HG03025 (cell line): ENCODE measurements at regions not wholly inside any gene's neighbourhood (a gene's known extent, or its start where the extent isn't known, plus 50 kb on each side); places are given as distances from the start of the nearest gene placed in this dataset.

Source experiments
- ATAC-seq: cut with Tn5 transposase; IDR thresholded peaks from one replicate; pipeline ENCODE4 v1.9.1; 2021; ENCODE audit warnings: mild to moderate bottlenecking, moderate library complexity; ENCODE audit not compliant: unreplicated experiment, low FRiP score

DNA sequence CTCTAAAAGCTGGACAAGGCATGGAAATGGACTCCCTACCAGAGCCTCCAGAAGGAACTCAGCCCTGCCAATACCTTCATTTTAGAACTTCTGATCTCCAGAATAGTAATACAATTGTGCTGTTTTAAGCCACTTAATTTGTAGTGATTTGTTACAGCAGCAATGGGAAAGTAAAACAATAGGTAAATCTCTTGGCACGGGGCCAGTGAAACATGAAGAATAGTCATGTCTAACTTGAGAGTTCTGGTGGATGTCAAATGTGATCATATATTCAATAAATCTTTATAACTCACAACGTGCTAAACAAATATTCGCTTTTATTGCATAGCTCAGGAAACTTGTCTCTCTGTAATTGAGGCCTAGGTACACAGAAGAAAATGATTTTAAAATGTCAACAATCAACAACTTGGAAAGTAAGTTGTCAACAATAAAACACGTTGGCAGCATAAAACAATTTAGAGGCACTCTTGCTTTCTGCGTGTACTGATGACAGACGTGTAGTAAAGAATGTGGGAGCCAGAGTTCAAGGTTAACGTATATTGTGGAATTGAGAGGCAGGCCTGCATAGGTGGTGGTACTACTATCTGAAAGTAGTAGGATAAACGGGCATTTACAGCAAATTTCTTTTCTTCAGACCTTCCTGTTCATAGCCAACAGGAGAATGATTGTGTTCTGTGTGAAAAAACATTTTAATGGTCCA, 140.5 kb upstream of the OPRM1 start:
- ATAC-seq: no peak

DNA sequence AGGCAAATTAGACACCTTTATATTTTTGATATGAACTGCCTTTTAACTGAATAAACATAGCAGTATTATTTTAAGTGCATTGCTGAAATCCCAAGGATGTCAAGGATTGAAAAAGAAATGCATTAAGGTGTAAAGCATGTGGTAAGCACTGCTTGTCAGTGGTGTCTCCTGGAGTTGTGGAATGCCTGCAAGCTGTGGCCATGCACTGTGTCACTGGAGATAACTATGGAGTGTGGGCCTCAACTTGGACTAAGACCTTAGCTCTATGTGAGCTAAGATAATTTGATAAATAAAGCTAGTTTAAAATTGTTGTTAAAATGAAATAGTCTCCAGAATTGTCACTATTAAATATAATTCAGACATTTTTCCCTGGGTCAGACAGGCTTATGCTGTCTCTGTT, 156.6 kb upstream of the OPRM1 start:
- ATAC-seq: no peak

DNA sequence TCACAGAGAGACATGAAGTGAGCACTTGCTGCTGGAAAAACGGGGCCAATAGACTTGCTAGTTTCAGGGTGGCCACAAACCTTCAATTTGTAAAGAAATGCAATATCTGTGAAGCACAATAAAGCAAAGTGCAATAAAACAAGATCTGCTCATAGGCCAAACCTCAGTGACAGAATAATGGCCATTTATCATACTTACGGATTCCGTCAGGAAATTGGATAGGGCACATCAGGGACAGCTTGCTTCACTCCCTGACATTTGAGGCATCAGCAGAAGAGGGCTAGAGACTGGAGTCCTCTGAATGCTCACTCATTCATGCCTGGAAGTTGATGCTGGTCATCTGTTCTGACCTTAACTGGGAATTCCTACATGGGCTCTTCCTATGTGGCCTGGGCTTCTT, 165.5 kb upstream of the OPRM1 start:
- ATAC-seq: no peak

GRCh38 chr6:153872946-153873345, 166.1 kb upstream of the OPRM1 start:
- ATAC-seq: no peak

GRCh38 chr6:153862927-153863326, 176.1 kb upstream of the OPRM1 start:
- no peak for ATAC-seq

DNA sequence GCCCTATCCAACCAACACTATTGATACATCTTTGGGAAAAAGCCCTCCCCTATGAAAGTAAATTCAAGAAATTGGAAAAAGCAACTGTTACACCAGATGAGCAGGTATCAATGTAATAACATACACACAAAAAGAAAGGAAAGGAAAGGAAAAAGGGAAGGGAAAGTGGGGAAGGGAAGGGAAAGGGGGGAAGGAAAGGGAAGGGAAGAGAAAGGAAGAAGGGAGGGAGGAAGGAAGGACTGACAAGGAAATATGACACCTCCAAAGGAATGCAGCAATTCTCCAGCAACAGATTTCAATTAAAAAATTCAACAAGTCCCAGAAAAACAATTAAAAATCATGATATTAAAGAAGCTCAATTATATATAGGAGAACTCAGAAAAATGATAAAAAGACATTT, 176.9 kb upstream of the OPRM1 start:
- ATAC-seq: no peak

DNA sequence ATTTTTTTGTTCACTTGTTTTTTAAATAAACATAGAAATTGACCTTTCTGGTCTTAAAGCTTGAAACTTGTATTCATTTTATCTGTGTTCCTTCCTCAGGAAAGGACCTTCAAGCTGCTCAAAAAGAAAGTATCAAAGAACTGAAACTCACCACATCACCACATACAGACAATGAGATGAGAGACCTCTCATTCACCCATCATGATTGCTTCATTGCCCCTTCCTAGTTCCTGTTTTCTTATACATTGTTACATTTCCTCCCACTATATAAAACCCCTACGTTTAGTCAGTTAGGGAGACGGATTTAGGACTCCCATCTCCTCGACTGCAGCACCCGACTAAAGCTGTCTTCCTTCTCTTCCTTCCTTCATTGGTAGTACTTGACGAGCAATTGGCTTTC, 180.5 kb upstream of the OPRM1 start:
- ATAC-seq: no peak

DNA sequence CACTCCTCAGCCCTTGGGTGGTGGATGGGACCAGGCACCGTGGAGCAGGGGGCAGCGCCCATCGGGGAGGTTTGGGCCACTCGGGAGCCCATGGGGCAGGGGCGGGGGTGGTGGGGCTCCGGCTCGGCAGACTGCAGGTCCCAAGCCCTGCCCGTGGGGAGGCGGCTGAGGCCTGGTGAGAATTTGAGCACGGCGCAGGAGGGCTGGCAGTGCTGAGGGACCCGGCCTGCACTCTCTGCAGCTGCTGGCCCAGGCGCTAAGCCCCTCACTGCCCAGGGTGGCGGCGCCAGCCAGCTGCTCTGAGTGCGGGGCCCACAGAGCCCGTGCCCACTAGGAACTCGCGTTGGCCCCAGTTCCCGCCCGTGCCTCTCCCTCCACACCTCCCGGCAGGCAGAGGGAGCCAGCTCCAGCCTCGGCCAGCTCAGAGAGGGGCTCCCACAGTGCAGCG, 182.1 kb upstream of the OPRM1 start:
- no peak for ATAC-seq

DNA sequence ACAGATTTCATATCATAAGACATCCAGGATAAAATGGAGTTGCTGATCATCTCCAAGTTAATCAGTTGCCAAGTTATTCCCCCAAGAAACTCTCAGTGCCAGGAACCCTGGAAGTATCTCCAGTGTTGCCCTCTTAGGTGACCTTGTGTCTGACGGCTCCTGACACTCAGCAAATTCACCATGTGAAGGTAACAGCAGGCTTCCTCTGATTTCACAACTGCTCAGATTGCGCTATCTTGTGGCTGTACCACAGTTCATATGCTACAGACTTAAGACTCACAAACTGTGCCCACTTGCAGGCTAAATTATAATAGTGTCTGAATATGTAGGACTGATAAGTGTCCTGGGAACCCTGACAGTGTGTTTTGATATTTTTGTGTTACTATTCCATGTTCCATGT, 186.6 kb upstream of the OPRM1 start:
- no peak for ATAC-seq

GRCh38 chr6:153852034-153852433, 187.0 kb upstream of the OPRM1 start:
- ATAC-seq: no peak

GRCh38 chr6:153849072-153849779, 189.8 kb upstream of the OPRM1 start:
- ATAC-seq: no peak

DNA sequence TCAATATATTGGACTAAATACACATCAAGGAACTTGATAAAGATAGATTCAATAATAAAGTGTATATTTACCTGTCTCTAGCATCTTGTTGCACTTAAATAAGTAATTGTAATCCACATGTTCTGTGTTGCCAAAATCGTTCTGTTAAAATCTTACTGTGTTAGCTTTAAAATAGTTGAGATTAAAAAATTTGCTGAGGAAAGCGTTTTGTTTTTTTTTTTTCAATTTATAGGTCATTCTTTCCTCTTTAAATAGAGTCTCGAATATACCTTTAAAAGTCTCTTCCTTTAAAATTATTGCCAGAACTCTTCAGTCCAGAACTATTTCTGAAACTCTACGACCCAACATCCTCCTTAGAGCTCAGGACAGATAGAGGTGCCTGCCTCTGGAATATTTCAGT, 195.6 kb upstream of the OPRM1 start:
- no peak for ATAC-seq

DNA sequence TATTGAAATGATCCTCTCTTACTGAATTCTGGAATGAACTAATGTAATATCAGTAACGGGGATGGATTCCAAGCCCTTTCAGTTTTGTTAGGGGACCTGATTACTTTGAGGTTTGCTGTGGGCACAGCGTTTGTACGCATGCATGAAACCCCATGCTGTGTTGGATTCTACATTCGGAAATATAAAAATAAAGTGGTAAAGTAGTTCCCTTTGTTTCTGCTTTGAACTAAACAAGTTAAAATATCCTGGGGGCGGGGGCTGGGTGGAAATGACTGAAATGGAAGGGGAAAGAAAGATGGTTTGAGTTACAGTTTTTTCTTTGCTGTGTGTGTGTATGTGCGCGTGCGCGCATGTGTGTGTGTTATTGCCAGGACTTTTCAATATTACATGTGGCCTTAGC, 196.5 kb upstream of the OPRM1 start:
- ATAC-seq: no peak

DNA sequence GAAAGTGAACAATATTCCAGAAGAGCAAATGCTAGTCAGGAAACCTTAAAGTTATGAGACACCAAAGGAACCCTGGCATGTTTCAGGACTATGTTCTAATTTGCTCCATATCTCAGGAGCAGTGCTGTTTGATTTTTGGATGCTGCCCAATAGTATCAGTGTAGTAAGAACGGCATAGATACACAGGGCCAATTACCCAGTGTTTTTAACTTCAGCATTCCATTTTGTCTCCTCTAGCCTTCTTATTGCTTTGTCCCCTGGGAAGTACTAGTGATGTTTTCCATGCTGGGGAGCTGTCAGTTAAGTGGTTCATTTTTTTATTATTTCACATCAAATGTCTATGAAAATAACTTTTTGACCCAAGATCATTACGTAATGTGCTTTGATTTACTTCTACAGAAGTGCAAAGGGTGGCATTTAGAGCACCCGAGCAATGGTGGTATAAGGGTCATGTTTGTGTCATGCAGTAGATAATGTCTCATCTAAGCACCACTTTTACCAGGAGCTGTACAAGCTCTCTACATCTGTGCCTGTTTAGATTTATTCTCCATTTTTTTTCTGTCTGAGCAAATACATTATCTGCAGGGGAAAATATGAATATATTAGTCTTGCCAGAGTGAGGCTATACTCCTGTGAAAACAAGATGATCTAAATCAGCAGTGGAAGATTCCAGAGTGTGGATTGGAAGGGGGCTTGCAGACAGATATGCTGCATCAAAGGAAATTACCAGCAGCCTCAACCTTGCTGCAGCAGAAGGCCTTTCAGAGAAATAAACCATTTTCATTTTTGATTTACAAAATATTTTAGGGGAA, 198.8 kb upstream of the OPRM1 start:
- no peak for ATAC-seq

DNA sequence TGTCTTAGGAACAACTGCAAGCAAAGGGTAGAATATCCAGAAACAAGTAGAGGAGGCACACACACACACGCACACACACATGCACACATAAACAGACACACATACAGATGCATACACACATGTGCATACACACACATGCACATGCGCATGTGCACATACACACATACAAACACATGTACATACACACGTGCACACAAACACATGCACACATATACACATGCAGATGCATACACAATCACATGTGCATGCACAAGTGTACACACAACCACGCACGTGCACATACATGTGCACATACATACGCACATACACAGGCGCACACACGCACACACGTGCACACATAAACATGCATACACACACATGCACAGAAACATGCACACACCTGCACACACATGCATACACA, 206.5 kb upstream of the OPRM1 start:
- ATAC-seq: no peak

DNA sequence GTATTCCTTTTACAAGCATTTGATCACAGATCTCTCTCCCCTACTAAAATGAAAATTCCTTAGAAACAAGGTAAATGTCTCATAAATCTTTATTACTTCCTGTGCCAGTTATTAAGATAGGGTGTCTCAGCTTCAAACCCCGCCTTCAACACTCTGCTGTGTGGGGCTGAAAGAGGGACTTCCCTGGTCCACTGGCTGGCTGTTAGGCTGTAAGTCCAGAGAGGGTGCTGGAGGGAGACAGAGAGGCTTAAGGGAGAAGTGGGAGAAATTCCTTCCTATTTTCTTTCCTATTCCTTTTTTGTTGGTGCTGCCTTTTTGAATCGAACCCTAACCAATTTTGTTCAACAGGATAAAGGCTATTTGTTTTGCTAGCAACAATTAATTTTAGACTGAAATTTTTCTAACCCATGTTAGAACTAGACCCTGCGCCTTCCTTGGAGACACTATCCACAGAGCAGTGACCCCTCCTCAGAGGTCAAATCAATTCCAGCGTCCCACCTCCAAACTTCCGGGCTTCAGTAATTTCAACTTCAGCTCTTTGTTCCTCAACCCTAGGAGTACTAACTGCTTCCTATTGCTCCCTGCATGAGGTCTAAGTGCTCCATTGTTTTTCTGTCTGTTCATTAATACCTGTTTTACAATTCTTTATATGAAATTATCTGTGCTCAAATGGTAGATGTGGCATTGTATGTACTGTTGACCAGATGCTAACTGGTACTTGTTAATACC, 207.5 kb upstream of the OPRM1 start:
- no peak for ATAC-seq

- ATAC-seq: no peak
These were observed 221.9 kb upstream of the OPRM1 start for GRCh38 chr6:153817173-153817572.

GRCh38 chr6:153816366-153816765, 222.7 kb upstream of the OPRM1 start:
- no peak for ATAC-seq

- ATAC-seq: no peak
These were observed 224.9 kb upstream of the OPRM1 start for GRCh38 chr6:153814136-153814535.

DNA sequence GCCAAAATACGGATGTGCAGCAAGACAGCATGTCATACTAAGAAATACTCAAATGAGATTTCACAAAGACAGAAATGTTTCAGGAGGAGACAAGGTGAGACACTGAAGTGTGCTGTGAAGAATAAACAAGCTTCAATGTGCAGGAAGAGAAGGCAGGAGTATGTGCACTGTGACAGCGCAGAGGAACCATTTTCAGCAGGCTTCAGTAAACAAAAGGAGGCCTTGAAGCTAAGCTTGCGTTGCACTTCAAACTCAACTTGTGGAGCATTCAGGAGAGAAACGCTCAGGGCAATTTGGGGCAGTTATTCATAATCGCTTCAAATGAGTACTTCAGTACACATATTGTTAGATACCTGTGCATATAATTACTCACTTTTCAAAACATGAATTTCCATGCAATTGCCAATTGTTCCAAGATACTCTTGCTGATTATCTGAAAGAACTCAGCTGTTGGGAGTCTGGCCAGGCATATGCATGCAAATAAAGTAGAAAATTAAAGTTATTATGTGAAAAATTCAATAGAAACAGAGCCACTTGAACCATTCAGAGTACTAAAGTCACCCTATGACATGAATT, 234.2 kb upstream of the OPRM1 start:
- ATAC-seq: no peak
